GM18858 (cell line): ENCODE measurements at regions not wholly inside any gene's neighbourhood (a gene's known extent, or its start where the extent isn't known, plus 50 kb on each side); places are given as distances from the start of the nearest gene placed in this dataset.
A peak's percentile ranks its signal among the peaks of the same experiment; 100 is the strongest.

Experiments used
- ATAC-seq: cut with Tn5 transposase; IDR thresholded peaks from one replicate; pipeline ENCODE4 v1.9.1; 2021; ENCODE audit not compliant: unreplicated experiment

GRCh38 chr10:88106366-88106765 lies 242.9 kb downstream of the PTEN start:
- ATAC-seq: no peak

GRCh38 chr10:88107296-88108097 lies 244.1 kb downstream of the PTEN start:
- no peak for ATAC-seq

- peak; percentile 26 for ATAC-seq
These were observed 244.7 kb downstream of the PTEN start for GRCh38 chr10:88108115-88108610.

GRCh38 chr10:88110355-88110754 lies 246.9 kb downstream of the PTEN start:
- ATAC-seq: no peak

GRCh38 chr10:88110822-88111221 lies 247.4 kb downstream of the PTEN start:
- no peak for ATAC-seq

GRCh38 chr10:88111294-88111693 lies 247.9 kb downstream of the PTEN start:
- no peak for ATAC-seq

- no peak for ATAC-seq
These were observed 249.8 kb downstream of the PTEN start for GRCh38 chr10:88113232-88113631.

DNA sequence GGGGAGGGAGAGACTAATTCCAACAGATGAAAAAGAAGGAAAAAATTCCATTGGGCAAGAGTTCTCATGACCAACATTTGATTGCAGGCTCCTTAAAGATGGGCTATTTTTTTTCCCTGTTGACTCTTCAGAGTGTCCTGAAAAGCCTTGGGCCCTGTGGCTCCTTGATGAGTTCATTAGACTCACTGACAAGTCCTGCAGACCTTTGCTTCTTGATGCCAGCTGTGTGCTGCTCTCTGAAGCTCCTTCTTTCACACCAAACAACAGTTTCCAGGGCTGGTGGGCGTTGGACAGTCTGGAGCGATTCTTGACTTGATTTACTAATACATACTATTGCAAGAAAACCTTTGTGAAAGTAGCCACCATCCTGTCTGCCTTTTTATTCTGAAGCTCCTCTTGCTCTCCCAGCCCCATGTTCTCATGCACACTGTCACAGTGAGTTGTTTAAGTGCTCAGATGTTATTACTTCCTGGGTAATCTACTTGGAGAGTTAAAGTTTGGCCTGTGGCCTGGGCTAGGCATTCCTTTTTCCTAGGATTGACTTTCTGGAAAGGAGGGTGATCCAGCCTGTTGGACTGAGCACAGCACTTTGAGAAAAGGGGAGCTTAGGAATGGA lies 250.3 kb downstream of the PTEN start:
- ATAC-seq: no peak

- no peak for ATAC-seq
These were observed 250.9 kb downstream of the PTEN start for GRCh38 chr10:88114368-88114767.

- ATAC-seq: no peak
These were observed 252.0 kb downstream of the PTEN start for GRCh38 chr10:88115407-88115806.

- no peak for ATAC-seq
These were observed 252.5 kb downstream of the PTEN start for GRCh38 chr10:88115968-88116367.

- ATAC-seq: no peak
These were observed 253.1 kb downstream of the PTEN start for GRCh38 chr10:88116481-88116880.

DNA sequence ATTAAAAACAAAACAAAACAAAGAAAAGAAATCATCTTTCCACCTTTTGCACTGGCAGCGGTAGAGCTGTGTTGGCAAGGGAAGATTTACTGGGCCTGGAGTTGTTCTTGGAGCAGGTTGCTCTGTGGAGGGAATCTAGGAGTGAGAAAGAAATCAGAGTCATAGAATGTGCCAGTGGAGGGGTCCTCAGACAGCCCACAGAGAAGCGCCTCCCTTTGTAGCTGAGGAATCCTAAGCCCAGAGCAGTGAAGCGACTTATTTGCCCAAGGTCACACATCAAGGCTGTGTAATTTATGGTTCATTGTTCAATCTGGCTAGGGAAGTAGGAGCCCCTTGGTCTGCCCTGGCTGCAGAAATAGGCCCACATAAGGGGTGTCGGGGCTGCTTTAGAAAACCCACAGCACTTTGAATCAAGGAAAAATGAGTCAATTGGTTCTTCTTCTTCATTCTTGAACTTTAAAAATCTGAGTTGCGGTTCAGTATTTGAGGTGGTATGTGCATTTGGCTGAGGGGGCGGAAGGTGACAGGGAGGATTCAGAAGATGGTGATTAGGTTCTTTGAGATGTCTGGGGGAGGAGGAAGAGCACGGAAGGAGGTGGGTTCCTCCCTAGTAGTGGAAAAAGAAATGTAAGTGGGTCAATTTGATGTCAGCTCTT lies 253.7 kb downstream of the PTEN start:
- ATAC-seq: peak; percentile 39

- no peak for ATAC-seq
These were observed 254.6 kb downstream of the PTEN start for GRCh38 chr10:88117869-88118632.

GRCh38 chr10:88118729-88119128 lies 255.3 kb downstream of the PTEN start:
- no peak for ATAC-seq

DNA sequence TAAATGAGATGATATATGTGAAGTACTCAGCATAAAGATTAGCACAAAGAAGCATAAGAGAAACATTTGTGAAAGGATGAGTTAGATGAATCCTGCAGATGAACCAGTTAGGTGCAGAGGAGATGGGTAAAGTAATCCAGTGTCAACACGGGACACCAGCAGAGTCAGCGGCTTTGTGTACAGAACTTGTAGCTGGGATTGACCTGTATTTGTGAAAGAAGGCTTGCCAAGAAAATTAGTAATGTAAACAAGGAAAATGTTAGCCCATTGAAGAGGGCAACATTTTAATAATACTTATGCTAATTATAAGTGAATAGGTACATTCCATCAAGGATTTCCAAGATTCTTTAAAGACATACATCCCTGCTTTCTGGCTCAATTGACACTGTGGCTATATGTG lies 255.7 kb downstream of the PTEN start:
- no peak for ATAC-seq

GRCh38 chr10:88120075-88120474 lies 256.6 kb downstream of the PTEN start:
- no peak for ATAC-seq

DNA sequence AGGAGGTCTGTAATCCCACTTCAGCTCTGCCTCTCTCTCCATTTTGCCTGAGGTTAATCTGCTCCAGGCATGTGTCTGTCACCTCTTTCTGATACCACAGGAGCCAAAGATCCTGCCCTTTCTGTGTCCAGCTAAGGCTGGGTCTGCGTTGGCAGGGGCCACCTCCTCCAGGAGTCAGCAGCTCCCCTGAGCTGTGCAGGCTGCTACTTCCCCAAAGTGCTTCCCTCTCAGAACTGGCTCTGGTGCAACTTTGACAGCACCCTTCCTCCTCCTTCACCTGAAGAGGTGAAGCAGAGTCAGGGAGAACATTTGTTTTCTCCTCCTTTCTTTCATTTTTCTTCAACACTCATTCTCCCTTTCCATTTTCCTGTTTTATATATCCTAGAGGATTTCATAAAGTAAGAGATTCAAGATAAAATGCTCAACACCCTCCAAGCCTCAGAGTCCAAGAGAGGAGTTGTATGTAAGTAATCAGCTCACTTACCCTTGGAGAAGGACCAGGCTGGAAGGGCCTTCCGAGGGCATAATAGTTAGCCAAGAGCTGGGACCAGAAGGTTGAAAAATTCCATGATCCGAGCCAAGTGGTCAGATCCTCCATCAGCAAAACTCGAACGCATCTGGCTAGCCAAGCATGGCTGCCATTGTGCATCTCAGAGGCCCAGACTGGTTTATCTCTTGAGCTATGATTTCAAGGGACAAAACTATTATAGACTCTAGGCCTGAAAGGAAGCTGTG lies 257.3 kb downstream of the PTEN start:
- no peak for ATAC-seq

- no peak for ATAC-seq
These were observed 257.9 kb downstream of the PTEN start for GRCh38 chr10:88121361-88121760.

GRCh38 chr10:88122145-88122544 lies 258.7 kb downstream of the PTEN start:
- ATAC-seq: no peak

DNA sequence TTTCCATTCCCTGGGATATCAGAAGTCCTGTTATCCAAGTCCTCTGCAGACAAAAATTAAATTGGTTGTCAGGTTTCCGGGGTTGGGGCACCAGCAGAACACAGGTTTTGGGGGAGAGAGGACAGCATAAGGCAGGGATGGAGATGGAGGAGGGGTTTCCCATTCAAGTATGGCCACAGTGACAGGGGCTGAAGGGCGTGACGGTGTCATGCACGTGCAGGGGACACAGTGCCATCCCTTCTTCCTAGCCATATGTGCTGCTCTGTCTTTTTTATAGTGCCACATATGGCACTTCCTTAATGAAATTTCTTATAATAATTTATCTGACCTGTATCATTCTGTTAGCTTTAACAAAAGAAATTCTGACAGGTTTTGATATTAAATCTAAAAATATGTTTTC lies 259.2 kb downstream of the PTEN start:
- ATAC-seq: no peak
